NCI-H2227 (cell line): ENCODE measurements at regions not wholly inside any gene's neighbourhood (a gene's known extent, or its start where the extent isn't known, plus 50 kb on each side); places are given as distances from the start of the nearest gene placed in this dataset.

ENCODE experiments used
- DNase-seq: peaks from one replicate; lab custom pipeline; 2025; ENCODE audit not compliant: unreplicated experiment; lab: John Stamatoyannopoulos, UW

DNA sequence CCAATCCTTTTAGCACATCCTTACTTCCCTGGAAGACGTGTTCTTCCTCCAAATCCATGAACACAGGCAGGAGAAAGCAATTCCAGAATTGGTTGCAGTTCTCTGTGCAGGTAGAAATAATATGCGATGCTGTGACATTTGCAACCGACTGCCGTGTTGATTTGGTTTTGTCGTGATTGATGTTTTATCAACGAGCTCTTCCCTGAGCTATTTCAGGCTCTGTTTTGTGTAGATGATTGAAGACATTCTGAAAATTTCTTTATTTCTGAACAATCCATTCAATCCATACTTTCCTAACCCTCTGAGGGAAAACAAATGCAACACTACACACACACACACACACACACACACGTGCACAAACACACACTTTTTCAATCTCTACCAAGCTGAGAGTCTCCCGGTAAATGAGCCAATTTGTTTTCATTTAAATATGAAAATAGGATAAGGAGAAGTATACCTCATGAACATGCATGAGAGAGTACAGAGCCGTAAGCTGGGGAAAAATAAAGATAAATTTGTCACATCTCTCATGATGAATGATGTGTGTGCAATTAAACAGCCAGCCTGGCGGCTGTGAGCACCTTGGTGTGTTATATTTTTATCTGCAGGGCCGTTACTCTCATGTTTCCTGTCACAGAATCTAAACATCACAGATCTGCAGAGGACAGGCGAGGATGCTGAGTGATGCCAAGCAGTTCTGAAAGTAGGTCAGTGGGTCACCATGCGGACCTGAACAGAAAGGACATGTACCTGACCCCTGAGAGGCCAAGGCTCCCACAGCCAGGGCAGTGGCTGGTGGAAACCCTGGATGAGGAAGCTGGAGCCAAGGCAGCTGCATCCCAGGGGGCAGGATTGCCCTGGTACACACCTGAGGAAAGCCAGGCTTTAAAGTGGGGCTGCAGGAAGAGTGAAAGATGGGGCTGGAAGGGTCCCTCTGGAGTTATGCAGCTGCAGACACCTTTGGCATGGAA, 64.8 kb downstream of the PDCL3 start:
- no peak for DNase-seq

DNA sequence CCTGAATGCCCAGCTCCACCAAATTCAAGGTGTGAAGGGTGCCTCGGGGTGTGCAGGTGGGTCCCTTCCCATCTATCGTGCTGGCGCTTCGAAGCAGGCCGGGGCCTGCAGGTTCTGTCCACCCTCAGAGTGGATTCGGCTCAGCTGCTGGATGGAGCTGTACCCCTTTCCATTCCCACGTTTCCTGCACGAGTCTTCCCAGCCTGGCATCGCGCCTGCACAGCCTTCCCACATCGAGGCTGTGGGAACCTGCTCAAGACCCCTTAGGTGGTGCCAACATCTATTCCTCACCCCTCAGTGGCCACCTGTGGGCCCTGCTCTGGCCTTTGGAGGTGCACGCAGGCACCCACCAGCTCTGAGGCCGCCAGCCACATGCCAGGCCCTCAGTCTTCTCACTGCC, 65.7 kb downstream of the PDCL3 start:
- no peak for DNase-seq

DNA sequence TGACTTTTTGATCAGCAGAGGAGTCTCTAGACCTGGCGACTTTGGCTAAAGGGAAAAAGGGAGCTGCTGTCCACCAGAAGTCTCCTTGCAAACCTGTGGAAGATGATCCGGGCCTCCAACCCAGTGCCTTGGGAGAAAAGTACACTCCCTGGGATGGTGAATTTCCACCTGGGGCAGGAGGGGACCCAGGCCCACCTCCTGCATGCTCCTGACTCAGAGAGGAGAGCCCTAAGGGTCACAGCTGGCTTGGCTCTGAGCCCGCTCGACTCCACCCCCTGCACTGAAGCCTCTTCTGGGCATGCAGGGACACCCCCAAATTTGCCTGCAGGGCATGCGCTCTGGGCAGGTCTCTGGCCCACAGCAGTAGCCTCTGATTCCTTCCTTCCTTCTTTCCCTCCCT, 66.5 kb downstream of the PDCL3 start:
- no peak for DNase-seq

DNA sequence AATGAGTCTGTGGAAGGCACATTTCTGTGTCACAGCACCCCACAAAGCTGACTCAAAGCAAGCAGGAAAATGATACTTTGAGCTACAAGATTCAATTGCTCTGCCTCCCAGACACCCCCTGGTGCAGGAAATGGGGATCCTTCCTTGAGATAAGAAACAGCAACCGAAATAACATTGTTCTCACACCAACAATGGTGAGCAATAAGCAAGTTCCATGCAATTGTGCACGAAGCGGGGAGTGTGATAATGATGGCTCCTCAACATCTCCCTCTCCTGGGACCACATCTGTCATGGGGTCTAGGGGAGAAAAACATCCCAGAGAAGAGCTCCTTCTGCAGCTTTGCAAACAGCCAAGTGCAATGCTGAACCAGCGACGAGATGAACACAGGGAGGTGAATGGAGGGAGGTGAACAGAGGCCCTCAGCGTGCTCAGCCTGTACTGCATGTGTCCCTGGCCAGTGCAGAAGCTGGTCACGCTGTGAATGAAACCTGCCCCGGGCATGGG, 67.7 kb downstream of the PDCL3 start:
- no peak for DNase-seq

GRCh38 chr2:100632037-100632436, 69.2 kb downstream of the PDCL3 start:
- no peak for DNase-seq

GRCh38 chr2:100632759-100633158, 70.0 kb downstream of the PDCL3 start:
- no peak for DNase-seq

DNA sequence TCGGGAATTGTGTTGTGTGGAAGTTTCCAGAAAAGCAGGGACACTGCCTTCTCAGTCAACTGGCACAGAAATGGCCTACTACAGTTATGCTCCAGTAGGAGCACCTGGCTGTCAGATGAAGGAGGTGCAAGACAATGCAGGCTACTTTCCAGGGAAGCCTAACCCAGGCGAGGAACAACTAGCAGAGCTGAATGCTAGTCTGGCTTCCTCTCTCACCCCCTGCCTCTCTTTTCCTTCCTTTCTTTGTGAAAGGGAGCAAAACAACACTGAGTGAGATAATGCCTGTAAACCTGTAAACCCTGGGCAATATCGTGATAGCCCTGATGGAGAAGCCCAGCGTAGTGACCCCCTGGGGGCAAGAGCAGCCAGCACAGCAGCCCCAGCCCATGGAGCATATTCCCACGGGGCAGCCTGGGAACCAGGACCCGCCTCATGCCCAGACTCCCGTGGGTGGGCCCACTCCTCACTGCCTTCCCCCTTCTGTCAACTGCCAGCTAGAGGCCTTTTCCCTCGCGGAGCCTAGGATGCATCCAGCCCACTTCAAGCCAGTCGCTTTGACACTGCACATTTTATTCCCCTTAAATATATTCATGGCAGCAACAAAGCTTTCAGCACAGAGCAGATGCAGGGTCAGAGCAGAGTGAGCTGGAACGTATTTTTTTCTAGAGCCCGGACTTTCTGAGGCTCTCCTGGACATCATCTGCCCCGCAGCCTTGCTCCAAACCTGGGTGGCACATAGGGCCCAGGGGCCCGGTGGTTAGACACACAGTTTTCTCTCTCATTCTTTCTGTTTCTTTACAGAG, 77.0 kb downstream of the PDCL3 start:
- no peak for DNase-seq

DNA sequence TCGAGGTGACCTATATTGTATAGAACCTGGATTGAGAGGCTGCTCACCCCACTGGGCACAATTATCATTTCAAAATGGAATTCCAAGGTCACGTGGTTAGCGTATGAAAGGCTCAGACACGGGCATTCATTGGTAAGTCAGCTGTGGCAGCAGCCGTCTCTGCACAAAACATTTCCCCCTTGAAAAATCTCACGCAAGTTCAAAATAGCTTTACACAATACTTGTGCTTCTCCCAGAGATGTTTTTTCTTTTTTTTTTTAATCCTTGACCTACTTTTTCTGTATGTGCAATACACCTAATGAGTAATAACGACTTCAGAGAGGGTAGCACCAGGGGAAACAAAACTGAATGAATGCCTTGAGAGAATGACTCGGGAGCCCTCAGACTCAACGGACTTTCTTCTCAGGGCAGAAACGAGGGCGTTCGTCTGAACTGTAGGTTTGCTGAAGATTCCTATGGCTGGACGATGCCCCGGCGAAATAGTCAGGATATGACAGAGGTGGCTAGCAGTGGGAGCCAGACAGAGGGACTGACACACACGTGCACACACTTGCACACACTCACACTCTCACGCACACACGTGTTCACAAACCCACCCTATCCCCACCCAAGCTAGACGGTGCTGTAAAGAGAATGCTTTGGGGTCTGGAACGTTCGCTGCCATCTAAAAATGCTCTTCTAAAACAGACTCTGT, 77.8 kb downstream of the PDCL3 start:
- DNase-seq: no peak

DNA sequence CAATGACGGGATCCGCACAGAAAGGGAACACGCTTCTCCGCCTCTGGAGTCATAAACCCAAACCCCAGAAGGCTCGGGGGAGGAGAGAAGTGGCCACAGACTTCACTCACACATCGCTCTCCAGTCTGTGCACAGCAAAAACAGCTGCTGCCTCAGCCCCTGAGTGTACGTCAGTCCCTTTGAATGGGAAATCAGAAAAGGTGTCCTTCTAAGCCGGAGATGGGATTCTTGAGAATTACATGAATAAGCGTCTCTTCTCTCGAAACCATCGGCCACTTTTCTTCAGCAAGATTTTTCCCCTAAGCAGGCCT, 78.3 kb downstream of the PDCL3 start:
- DNase-seq: no peak

DNA sequence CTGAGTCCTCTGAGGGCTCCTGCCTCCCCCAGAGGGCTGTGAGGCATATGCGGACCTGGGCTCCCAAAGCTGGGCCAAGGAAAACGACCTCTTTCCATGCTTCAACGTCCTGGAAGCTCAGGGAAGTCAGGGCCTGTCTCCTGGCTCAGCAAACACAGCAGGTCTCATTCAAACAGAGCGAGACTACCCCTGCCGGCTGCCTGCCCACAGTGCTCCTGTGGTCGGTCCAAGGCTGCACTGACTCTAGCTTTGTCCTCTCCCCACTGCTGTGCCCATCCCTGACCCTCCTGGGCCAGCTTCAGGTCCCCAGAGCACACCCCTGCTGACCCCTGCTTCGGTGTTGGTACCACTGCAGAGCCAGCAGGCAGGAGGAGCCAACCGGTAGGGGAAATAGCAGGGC, 79.6 kb downstream of the PDCL3 start:
- DNase-seq: no peak

GRCh38 chr2:100643467-100643866, 80.7 kb downstream of the PDCL3 start:
- DNase-seq: no peak

GRCh38 chr2:100643906-100644501, 81.2 kb downstream of the PDCL3 start:
- DNase-seq: no peak

DNA sequence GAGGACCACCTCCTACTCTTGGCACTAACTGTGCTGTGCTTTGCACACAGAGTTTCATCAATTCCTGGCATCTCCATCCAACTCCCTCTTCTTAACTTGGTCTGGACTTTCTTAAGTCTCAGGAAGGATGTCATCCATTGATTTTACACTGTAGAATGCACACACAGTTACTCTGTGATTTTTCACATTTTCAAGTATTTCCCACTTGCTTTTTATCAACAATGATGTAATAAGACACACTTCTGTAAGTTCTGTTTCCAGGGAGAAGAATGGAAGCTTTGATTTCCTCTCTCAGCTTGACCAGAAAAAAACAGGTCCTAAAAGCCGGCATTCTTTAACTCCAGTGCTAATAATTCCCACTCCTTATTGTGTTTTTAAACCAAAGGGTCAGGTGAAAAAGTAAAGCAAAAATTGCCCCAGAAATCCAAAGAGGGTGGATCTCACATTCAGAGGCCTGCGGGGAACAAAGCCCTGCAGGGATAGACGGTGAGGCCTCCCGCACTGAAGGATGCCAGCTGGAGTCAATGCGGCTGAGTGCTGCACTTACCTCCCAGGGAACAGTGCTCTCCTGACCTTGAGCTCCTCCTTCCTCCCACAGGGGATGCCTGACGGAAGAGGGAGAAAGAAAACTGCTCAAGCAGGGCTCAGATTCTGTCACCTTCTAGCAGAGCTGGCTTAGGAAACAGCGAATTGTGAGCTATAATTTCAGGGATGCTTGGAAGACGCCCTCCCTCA, 83.1 kb downstream of the PDCL3 start:
- peak; percentile 88 for DNase-seq

GRCh38 chr2:100647709-100648108, 84.9 kb downstream of the PDCL3 start:
- no peak for DNase-seq

- DNase-seq: no peak
Observed at GRCh38 chr2:100650151-100650550, 87.4 kb downstream of the PDCL3 start.

- DNase-seq: no peak
Observed at GRCh38 chr2:100653449-100654035, 90.7 kb downstream of the PDCL3 start.

DNA sequence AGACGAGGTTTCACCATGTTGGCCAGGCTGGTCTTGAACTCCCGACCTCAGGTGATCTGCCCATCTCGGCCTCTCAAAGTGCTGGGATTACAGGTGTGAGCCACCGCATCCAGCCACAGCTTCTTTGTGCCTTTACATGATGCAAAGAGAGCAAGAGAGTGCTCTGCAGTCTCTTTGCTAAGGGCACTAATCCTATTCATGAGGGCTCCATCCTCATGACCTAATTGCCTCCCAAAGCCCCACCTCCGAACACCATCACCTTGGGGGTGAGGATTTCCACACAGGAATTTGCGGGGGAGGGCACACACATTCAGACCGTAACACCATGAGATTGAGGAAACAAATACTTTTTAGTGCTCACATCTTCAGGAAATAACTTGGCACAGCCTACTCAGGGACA, 91.8 kb downstream of the PDCL3 start:
- no peak for DNase-seq

DNA sequence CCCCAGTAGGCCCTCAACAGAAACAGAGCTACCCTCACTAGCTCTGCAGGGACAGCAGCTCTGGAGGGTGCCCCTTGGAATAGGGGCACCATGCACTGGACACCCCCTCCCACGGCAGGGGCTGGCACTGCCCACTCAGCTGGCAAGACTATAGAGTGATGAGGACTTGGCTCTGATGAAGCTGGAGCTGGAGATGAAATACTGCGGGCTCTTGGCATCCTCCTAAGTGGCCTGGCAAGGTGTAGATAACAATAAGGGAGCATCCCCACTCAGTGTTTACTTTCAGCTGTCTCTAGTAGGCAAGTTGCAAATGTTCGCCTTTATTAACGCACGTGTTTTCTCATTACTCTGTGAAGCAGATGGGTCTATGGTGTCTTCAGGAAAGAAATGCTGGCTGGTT, 92.7 kb downstream of the PDCL3 start:
- DNase-seq: no peak

GRCh38 chr2:100655936-100656534, 93.2 kb downstream of the PDCL3 start:
- no peak for DNase-seq

DNA sequence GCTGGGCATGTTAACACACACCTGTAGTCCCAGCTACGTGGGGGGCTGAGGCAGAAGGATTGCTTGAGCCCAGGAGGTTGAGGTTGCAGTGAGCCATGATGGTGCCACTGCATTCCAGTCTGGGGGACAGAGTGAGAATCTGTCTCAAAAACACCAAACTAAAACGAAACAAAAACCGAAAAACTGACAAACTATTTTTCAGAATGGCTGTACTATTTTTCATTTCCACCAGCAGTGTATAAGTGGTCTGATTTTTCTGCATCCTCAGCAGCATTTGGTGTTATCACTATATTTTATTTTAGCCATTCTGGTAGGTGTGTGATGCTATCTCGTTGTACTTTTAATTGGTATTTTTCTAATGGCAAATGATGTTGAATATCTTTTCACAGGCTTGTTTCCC, 95.2 kb downstream of the PDCL3 start:
- DNase-seq: no peak
